T-cell (primary cell): ENCODE measurements at regions not wholly inside any gene's neighbourhood (a gene's known extent, or its start where the extent isn't known, plus 50 kb on each side); places are given as distances from the start of the nearest gene placed in this dataset.

ENCODE experiments used
- ATAC-seq, 4 experiments: fragments of 200-7000 bp in 3 of 4; fragments of 150-1000 bp in 1 of 4; cut with Tn5 transposase; replicated peaks in 1 of 4; 1 replicate in 3 of 4; 2 replicates in 1 of 4; pipeline ENCODE4 v1.10.0; 2021; ENCODE audit warnings: moderate library complexity in 3 of 4, mild to moderate bottlenecking in 2 of 4, moderate number of reproducible peaks in 1 of 4
- CTCF ChIA-PET, 2 donors: fragments of 300-600 bp; sonication (Branson Sonifier 250); formaldehyde crosslinking; loops; one replicate each; lab custom pipeline; 2022; ENCODE audit warnings: antibody characterized with exemption in 2 of 2; lab: Charles Lee
- POLR2A ChIA-PET, 2 donors: fragments of 300-600 bp; sonication (Branson Sonifier 250); formaldehyde crosslinking; loops; one replicate each; lab custom pipeline; 2022; ENCODE audit warnings: antibody characterized with exemption in 2 of 2; lab: Charles Lee
- DNase-seq, 35 experiments: peaks; one replicate each; pipeline versions ENCODE4 v3.0.0 to v3.0.0-alpha.2; 2013 to 2023
- H3K27ac ChIP-seq: one replicate; pipeline ENCODE4 v1.5.1; 2013; ENCODE audit warnings: low read length
- H3K27me3 ChIP-seq, 2 experiments: replicated peaks in 1 of 2; 1 replicate in 1 of 2; 2 replicates in 1 of 2; pipeline versions ENCODE4 v1.6.1 to v1.7.0; 2013; ENCODE audit warnings: low read length in 1 of 2, mixed read lengths in 1 of 2; ENCODE audit not compliant: control insufficient read depth in 2 of 2, insufficient read depth in 2 of 2; ENCODE audit errors: extremely low read depth in 1 of 2
- H3K36me3 ChIP-seq, 2 donors: 1 replicate in 1 of 2; 2 replicates in 1 of 2; pipeline versions ENCODE4 v1.6.1 to v1.7.0; 2013; ENCODE audit warnings: low read length in 1 of 2; ENCODE audit not compliant: control insufficient read depth in 2 of 2, insufficient read depth in 1 of 2; ENCODE audit errors: extremely low read depth in 1 of 2
- H3K4me1 ChIP-seq, 2 experiments: 1 replicate in 1 of 2; 2 replicates in 1 of 2; pipeline versions ENCODE4 v1.6.1 to v1.7.0; 2013; ENCODE audit warnings: low read length in 2 of 2, mixed read lengths in 1 of 2; ENCODE audit not compliant: insufficient read depth in 2 of 2, control insufficient read depth in 1 of 2; ENCODE audit errors: extremely low read depth in 1 of 2
- H3K4me3 ChIP-seq, 2 donors: 1 replicate in 1 of 2; 2 replicates in 1 of 2; pipeline versions ENCODE4 v1.5.1 to v1.7.0; 2013; ENCODE audit warnings: mild to moderate bottlenecking in 2 of 2, low read length in 1 of 2, moderate library complexity in 1 of 2; ENCODE audit not compliant: control insufficient read depth in 1 of 2; ENCODE audit errors: extremely low read depth in 1 of 2
- H3K9me3 ChIP-seq: 2 replicates; pipeline ENCODE4 v1.7.0; 2013
- H3K27ac Mint-ChIP-seq, 2 donors: one replicate each; pipeline ENCODE4 v1.8.0; 2020 to 2021; ENCODE audit warnings: mild to moderate bottlenecking in 2 of 2, mixed read lengths in 2 of 2
- H3K27me3 Mint-ChIP-seq, 2 donors: one replicate each; pipeline ENCODE4 v1.8.0; 2021 to 2022; ENCODE audit warnings: mixed read lengths in 2 of 2
- H3K36me3 Mint-ChIP-seq: one replicate; pipeline ENCODE4 v1.8.0; 2021; ENCODE audit warnings: mixed read lengths
- H3K4me1 Mint-ChIP-seq, 3 donors: one replicate each; pipeline ENCODE4 v1.8.0; 2020 to 2022; ENCODE audit warnings: mixed read lengths in 3 of 3, mild to moderate bottlenecking in 1 of 3
- H3K4me3 Mint-ChIP-seq, 3 donors: one replicate each; pipeline ENCODE4 v1.8.0; 2020 to 2022; ENCODE audit warnings: mild to moderate bottlenecking in 3 of 3, mixed read lengths in 3 of 3, moderate library complexity in 3 of 3
- H3K9me3 Mint-ChIP-seq, 3 donors: one replicate each; pipeline ENCODE4 v1.8.0; 2020 to 2022; ENCODE audit warnings: mixed read lengths in 3 of 3
- WGBS: methylation state at CpG from one replicate; pipeline ENCODE4 v1.1.5; 2013; ENCODE audit warnings: missing lambda C conversion rate; ENCODE audit not compliant: insufficient coverage; 5-methylcytosine and 5-hydroxymethylcytosine counted together

GRCh38 chr20:11785885-11786507 is 131.7 kb upstream of the BTBD3 start:
- no peaks in the 10 kb centered on the region for H3K9me3 ChIP-seq
- Mint-ChIP-seq H3K27me3 (no peaks in the 10 kb centered on the region), H3K27ac (no peak overlapping the region), H3K4me1 (no peaks in the 10 kb centered on the region), H3K36me3 (no peaks in the 10 kb centered on the region), H3K4me3 (no peak overlapping the region), H3K9me3 (peaks cover 0 to 6% (median under 1%) of the 10 kb centered on the region in 3 donors)
- ATAC-seq (no peak), DNase-seq (no peak)
- H3K27ac ChIP-seq: no peak overlapping the region
- H3K4me3 ChIP-seq: no peak overlapping the region
- WGBS: 100% methylated on average over 3 of the region's 4 CpGs
- ChIA-PET POLR2A (no interaction called here), CTCF (no interaction called here)
- no peaks in the 10 kb centered on the region for H3K27me3 ChIP-seq
- no peaks in the 10 kb centered on the region for H3K4me1 ChIP-seq
- H3K36me3 ChIP-seq: no peaks in the 10 kb centered on the region

DNA sequence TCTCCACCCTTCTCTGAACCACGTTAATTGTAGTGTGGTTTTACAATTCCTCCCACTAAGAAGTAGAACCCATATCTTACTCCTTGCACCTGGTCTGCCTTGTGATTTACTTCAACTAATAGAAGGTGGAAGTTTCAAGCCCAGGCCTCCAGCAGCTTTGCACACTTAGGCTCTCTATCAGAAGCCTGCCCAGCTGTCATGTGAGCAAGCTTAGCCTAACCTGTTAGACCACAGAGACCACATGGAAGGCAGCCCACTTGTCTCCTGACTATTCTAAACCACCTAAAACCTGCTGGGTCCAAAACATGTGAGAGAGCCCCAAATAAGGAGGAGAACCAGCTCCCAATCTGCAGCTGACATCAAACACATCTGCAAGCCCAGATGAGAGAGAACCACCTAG is 127.6 kb upstream of the BTBD3 start:
- ATAC-seq (no peak), DNase-seq (no peak)
- Histone ChIP-seq H3K36me3 (no peaks in the 10 kb centered on the region), H3K9me3 (no peaks in the 10 kb centered on the region), H3K4me3 (no peak overlapping the region), H3K4me1 (no peaks in the 10 kb centered on the region), H3K27ac (no peak overlapping the region), H3K27me3 (no peaks in the 10 kb centered on the region)
- ChIA-PET CTCF (no interaction called here), POLR2A (no interaction called here)
- H3K36me3 Mint-ChIP-seq: no peaks in the 10 kb centered on the region
- no peaks in the 10 kb centered on the region for H3K4me1 Mint-ChIP-seq
- no peak overlapping the region for H3K4me3 Mint-ChIP-seq
- H3K27ac Mint-ChIP-seq: no peak overlapping the region
- H3K27me3 Mint-ChIP-seq: no peaks in the 10 kb centered on the region
- peaks cover 0 to 11% (median 5%) of the 10 kb centered on the region in 3 donors for H3K9me3 Mint-ChIP-seq
- whole genome bisulfite sequencing: no CpG with 5 or more reads among the region's 1 CpG

DNA sequence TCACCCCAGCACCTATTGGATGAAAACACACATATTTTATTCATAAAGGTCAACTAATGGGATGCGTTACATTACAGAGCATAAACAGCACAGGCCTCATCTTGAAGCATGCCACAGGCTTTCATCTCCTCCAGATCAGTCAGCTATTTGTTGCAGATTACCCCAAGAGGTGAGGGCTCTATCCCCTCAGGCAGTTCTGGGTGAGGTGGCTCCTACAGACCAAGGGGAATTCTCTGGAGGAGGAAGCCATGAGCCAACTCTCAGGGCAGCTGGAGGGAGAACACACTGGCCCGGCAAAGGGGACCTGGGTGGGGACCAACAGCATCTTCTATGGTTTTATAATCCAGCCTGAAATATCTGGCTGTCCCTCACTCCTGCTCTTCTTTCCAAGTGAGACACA is 126.4 kb upstream of the BTBD3 start:
- Histone ChIP-seq H3K27ac (no peak overlapping the region), H3K27me3 (no peaks in the 10 kb centered on the region), H3K9me3 (no peaks in the 10 kb centered on the region), H3K4me1 (no peaks in the 10 kb centered on the region), H3K36me3 (no peaks in the 10 kb centered on the region), H3K4me3 (no peak overlapping the region)
- peaks cover 2 to 11% (median 5%) of the 10 kb centered on the region in 3 donors for H3K9me3 Mint-ChIP-seq
- no peaks in the 10 kb centered on the region for H3K27me3 Mint-ChIP-seq
- H3K27ac Mint-ChIP-seq: no peak overlapping the region
- no peaks in the 10 kb centered on the region for H3K4me1 Mint-ChIP-seq
- DNase-seq (no peak), ATAC-seq (no peak)
- WGBS: 82% methylated on average over 2 of the region's 2 CpGs
- no peak overlapping the region for H3K4me3 Mint-ChIP-seq
- POLR2A ChIA-PET: no interaction called here
- CTCF ChIA-PET: no interaction called here
- no peaks in the 10 kb centered on the region for H3K36me3 Mint-ChIP-seq

- Mint-ChIP-seq H3K27me3 (no peaks in the 10 kb centered on the region), H3K4me3 (no peak overlapping the region), H3K9me3 (peaks cover 2 to 11% (median 5%) of the 10 kb centered on the region in 3 donors), H3K36me3 (no peaks in the 10 kb centered on the region), H3K27ac (no peak overlapping the region), H3K4me1 (no peaks in the 10 kb centered on the region)
- no peaks in the 10 kb centered on the region for H3K9me3 ChIP-seq
- no peaks in the 10 kb centered on the region for H3K27me3 ChIP-seq
- no peak overlapping the region for H3K27ac ChIP-seq
- CTCF ChIA-PET: no interaction called here
- POLR2A ChIA-PET: no interaction called here
- no peaks in the 10 kb centered on the region for H3K36me3 ChIP-seq
- no peak for ATAC-seq
- DNase-seq: no peak
- WGBS: 87% methylated on average over 7 of the region's 9 CpGs
- H3K4me3 ChIP-seq: no peak overlapping the region
- H3K4me1 ChIP-seq: no peaks in the 10 kb centered on the region
Measured at GRCh38 chr20:11791835-11792567, 125.7 kb upstream of the BTBD3 start.

DNA sequence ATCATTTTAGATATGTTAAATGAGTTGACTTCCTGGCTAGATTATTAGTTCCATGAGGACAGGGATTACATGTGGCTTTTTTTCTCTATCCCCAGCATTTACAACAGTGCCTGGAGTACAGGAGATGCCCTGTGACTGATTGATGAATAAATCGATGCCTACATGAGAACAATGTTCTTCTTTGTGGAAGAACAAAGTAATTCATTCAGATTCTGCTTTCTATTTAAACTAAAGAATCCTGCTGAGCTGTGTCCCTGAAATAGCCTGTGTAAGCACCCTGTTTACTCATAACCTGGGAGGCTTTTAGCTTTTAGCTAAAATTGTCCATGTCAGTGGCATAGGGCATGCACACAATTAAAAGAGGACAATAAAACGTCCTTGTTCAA is 125.1 kb upstream of the BTBD3 start:
- ATAC-seq: no peak

DNA sequence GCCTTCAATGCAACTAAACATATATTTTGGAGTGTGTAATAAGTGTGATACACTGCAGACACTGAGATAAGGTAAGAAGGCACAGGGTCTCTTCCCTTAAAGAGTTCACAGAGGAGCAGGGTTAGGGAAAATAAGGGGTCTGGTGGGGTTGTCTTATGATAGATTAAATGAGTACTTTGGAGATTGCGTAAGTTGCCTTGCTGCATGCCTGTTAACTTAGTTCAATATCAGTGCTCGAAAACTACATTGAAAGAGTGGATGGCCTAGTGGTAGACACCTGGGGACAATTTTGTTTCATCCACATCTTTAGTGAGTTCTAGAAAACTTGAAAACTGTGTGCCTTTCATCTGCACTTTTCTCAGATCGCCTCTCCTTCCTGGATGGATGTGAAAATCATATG is 123.2 kb upstream of the BTBD3 start:
- Mint-ChIP-seq H3K9me3 (peaks cover 2 to 6% (median 6%) of the 10 kb centered on the region in 3 donors), H3K36me3 (no peaks in the 10 kb centered on the region), H3K4me3 (no peak overlapping the region), H3K4me1 (no peaks in the 10 kb centered on the region), H3K27ac (no peak overlapping the region), H3K27me3 (no peaks in the 10 kb centered on the region)
- POLR2A ChIA-PET: no interaction called here
- Histone ChIP-seq H3K9me3 (no peaks in the 10 kb centered on the region), H3K27me3 (no peaks in the 10 kb centered on the region), H3K36me3 (no peaks in the 10 kb centered on the region), H3K4me1 (no peaks in the 10 kb centered on the region), H3K4me3 (no peak overlapping the region), H3K27ac (no peak overlapping the region)
- CTCF ChIA-PET: no interaction called here
- DNase-seq (no peak), ATAC-seq (no peak)
- 100% methylated on average over 2 of the region's 3 CpGs for WGBS

More for the DNA sequence above, 125.1 kb upstream of the BTBD3 start:
- H3K4me3 ChIP-seq: no peak overlapping the region
- H3K9me3 Mint-ChIP-seq: peaks cover 2 to 11% (median 5%) of the 10 kb centered on the region in 3 donors
- no peaks in the 10 kb centered on the region for H3K9me3 ChIP-seq
- no peak overlapping the region for H3K4me3 Mint-ChIP-seq
- WGBS: 67% methylated on average over 1 of the region's 2 CpGs
- no peaks in the 10 kb centered on the region for H3K27me3 ChIP-seq
- no peaks in the 10 kb centered on the region for H3K36me3 Mint-ChIP-seq
- CTCF ChIA-PET: no interaction called here
- POLR2A ChIA-PET: no interaction called here
- H3K36me3 ChIP-seq: no peaks in the 10 kb centered on the region
- no peaks in the 10 kb centered on the region for H3K4me1 ChIP-seq
- no peak overlapping the region for H3K27ac Mint-ChIP-seq
- no peak overlapping the region for H3K27ac ChIP-seq
- DNase-seq: no peak
- H3K27me3 Mint-ChIP-seq: no peaks in the 10 kb centered on the region
- H3K4me1 Mint-ChIP-seq: no peaks in the 10 kb centered on the region
